ENCODE measurements at regions not wholly inside any gene's neighbourhood (a gene's known extent, or its start where the extent isn't known, plus 50 kb on each side); places are given as distances from the start of the nearest gene placed in this dataset.

DNA sequence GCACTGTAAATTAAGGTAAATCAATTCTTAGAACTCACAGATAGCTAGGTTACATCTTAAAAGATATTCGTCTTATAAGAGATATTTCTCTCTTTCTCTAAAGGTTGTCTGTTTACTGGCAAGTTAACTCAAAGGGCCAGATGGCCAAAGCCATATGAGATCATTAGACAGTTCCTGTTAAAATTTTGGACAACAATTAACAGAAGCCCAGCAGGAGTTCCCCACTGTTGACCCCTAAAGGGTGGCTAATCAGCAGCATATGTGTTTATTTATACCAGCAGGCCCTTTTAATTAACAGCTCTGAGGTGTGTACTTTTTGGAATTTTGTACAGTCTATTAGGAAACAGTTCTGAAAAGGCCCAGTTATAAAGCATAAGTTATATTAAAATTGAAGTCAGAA lies 245.8 kb downstream of the LIG4 start:
- no peaks in the 10 kb centered on the region for H3K4me1 ChIP-seq (ENCODE audit: control insufficient read depth, insufficient read depth, low read length)
- intact Hi-C loops (cut with micrococcal nuclease), result no loop called here
- Mint-ChIP-seq H3K4me3 (no peak overlapping the region), H3K36me3 (no peaks in the 10 kb centered on the region), H3K27me3 (ENCODE audit: low read depth in 2 of 2) (no peaks in the 10 kb centered on the region), H3K27ac (no peak overlapping the region), H3K4me1 (no peaks in the 10 kb centered on the region), H3K9me3 (peaks cover 4 to 15% of the 10 kb centered on the region in 2 donors)
- H3K9me3 ChIP-seq (ENCODE audit: control insufficient read depth, insufficient read depth, low read length), result no peaks in the 10 kb centered on the region
- H3K27ac ChIP-seq (ENCODE audit: low read length), result no peak overlapping the region
- DNase-seq, result no peak
- no peak overlapping the region for H3K4me3 ChIP-seq (ENCODE audit: low read length)
- WGBS (ENCODE audit: insufficient coverage), result no CpG with 5 or more reads among the region's 1 CpG
- no peak for TF ChIP-seq CTCF (IDR thresholded peaks at IDR 0.05)
- H3K36me3 ChIP-seq (ENCODE audit: control insufficient read depth, insufficient read depth, low read length), result no peaks in the 10 kb centered on the region
- no peaks in the 10 kb centered on the region for H3K27me3 ChIP-seq (ENCODE audit: control insufficient read depth, insufficient read depth, low read length)
- ATAC-seq, result no peak

DNA sequence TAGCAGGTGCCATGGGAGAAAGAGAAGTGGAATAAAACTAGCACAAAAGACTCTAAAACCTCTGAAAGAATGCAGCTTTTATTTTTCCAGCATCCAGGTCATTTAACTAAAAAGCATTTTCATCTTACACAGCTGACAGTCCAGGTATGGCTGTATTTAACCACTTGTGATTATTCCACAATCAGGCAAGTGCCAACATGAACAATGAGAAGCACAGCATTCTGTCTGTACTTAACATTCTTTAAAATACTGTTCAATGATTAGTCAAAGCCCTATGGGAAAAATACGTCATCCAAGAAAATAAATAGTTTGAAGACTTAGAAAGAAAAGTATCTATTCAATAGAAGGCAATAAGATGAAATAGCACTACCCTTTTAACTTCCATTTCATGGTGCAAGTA lies 246.9 kb downstream of the LIG4 start:
- intact Hi-C loops (cut with micrococcal nuclease), result no loop called here
- Histone ChIP-seq H3K27ac (ENCODE audit: low read length) (no peak overlapping the region), H3K36me3 (ENCODE audit: control insufficient read depth, insufficient read depth, low read length) (no peaks in the 10 kb centered on the region), H3K9me3 (ENCODE audit: control insufficient read depth, insufficient read depth, low read length) (peaks cover 3% of the 10 kb centered on the region), H3K4me3 (ENCODE audit: low read length) (no peak overlapping the region), H3K27me3 (ENCODE audit: control insufficient read depth, insufficient read depth, low read length) (no peaks in the 10 kb centered on the region), H3K4me1 (ENCODE audit: control insufficient read depth, insufficient read depth, low read length) (no peaks in the 10 kb centered on the region)
- Mint-ChIP-seq H3K4me1 (no peaks in the 10 kb centered on the region), H3K27ac (no peak overlapping the region), H3K36me3 (no peaks in the 10 kb centered on the region), H3K9me3 (peaks cover 6 to 17% of the 10 kb centered on the region in 2 donors), H3K27me3 (ENCODE audit: low read depth in 2 of 2) (no peaks in the 10 kb centered on the region), H3K4me3 (no peak overlapping the region)
- WGBS (ENCODE audit: insufficient coverage), result no CpG with 5 or more reads among the region's 1 CpG
- DNase-seq, result no peak
- ATAC-seq, result no peak
- no peak for TF ChIP-seq CTCF (IDR thresholded peaks at IDR 0.05)

DNA sequence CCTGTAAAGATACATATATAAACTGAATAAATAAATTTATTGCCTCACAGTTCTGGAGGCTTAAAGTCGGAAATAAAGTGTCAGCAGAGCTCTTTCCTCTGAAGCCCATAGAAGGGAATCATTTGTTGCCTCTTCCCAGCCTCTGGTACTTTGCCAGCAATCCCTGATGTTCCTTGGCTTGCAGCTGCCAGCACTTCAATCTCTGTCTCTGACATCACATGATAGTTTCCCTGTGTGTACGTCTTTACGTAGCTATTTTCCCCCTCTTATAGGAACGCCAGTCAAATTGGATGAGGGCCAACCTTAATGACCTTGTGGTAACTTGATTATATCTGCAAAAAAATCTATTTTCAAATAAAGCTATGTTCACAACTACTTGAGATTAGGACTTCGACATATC lies 250.9 kb downstream of the LIG4 start:
- Histone ChIP-seq H3K4me3 (ENCODE audit: low read length) (no peak overlapping the region), H3K36me3 (ENCODE audit: control insufficient read depth, insufficient read depth, low read length) (no peaks in the 10 kb centered on the region), H3K27me3 (ENCODE audit: control insufficient read depth, insufficient read depth, low read length) (no peaks in the 10 kb centered on the region), H3K27ac (ENCODE audit: low read length) (no peak overlapping the region), H3K9me3 (ENCODE audit: control insufficient read depth, insufficient read depth, low read length) (peaks cover 3% of the 10 kb centered on the region), H3K4me1 (ENCODE audit: control insufficient read depth, insufficient read depth, low read length) (no peaks in the 10 kb centered on the region)
- Mint-ChIP-seq H3K27me3 (ENCODE audit: low read depth in 2 of 2) (no peaks in the 10 kb centered on the region), H3K4me1 (no peaks in the 10 kb centered on the region), H3K4me3 (no peak overlapping the region), H3K36me3 (no peaks in the 10 kb centered on the region), H3K27ac (no peak overlapping the region), H3K9me3 (peaks cover 11 to 24% of the 10 kb centered on the region in 2 donors)
- WGBS (ENCODE audit: insufficient coverage), result 79% methylated on average over 4 of the region's 5 CpGs
- TF ChIP-seq CTCF (IDR thresholded peaks at IDR 0.05), result no peak
- ATAC-seq (no peak), DNase-seq (no peak)
- intact Hi-C loops (cut with micrococcal nuclease), result no loop called here

GRCh38 chr13:107961849-107962608 lies 253.3 kb downstream of the LIG4 start:
- no peaks in the 10 kb centered on the region for H3K36me3 Mint-ChIP-seq
- no peaks in the 10 kb centered on the region for H3K4me1 Mint-ChIP-seq
- intact Hi-C loops (cut with micrococcal nuclease), result no loop called here
- TF ChIP-seq CTCF (IDR thresholded peaks at IDR 0.05), result no peak
- H3K27me3 Mint-ChIP-seq (ENCODE audit: low read depth in 2 of 2), result no peaks in the 10 kb centered on the region
- Histone ChIP-seq H3K27me3 (ENCODE audit: control insufficient read depth, insufficient read depth, low read length) (no peaks in the 10 kb centered on the region), H3K9me3 (ENCODE audit: control insufficient read depth, insufficient read depth, low read length) (peaks cover 3% of the 10 kb centered on the region), H3K4me1 (ENCODE audit: control insufficient read depth, insufficient read depth, low read length) (no peaks in the 10 kb centered on the region), H3K4me3 (ENCODE audit: low read length) (no peak overlapping the region), H3K36me3 (ENCODE audit: control insufficient read depth, insufficient read depth, low read length) (no peaks in the 10 kb centered on the region), H3K27ac (ENCODE audit: low read length) (no peak overlapping the region)
- H3K9me3 Mint-ChIP-seq, result peaks cover 12 to 20% of the 10 kb centered on the region in 2 donors
- ATAC-seq (no peak), DNase-seq (no peak)
- H3K4me3 Mint-ChIP-seq, result no peak overlapping the region
- 67% methylated on average over 1 of the region's 1 CpG for WGBS (ENCODE audit: insufficient coverage)
- H3K27ac Mint-ChIP-seq, result no peak overlapping the region

All from natural killer cell (primary cell).